NCI-H1436 (cell line): ENCODE measurements at regions not wholly inside any gene's neighbourhood (a gene's known extent, or its start where the extent isn't known, plus 50 kb on each side); places are given as distances from the start of the nearest gene placed in this dataset.

Source experiments
- DNase-seq: peaks from one replicate; lab custom pipeline; 2025; lab: John Stamatoyannopoulos, UW

- no peak for DNase-seq
These were observed 909.9 kb upstream of the CHAC2 start for GRCh38 chr2:52857722-52858121.

- no peak for DNase-seq
These were observed 915.6 kb upstream of the CHAC2 start for GRCh38 chr2:52852006-52852405.

GRCh38 chr2:52844701-52845423 lies 922.7 kb upstream of the CHAC2 start:
- DNase-seq: no peak

GRCh38 chr2:52835909-52836308 lies 931.7 kb upstream of the CHAC2 start:
- no peak for DNase-seq

- no peak for DNase-seq
These were observed 936.4 kb upstream of the CHAC2 start for GRCh38 chr2:52831216-52831615.

- DNase-seq: no peak
These were observed 939.5 kb upstream of the CHAC2 start for GRCh38 chr2:52828112-52828511.

- no peak for DNase-seq
These were observed 946.0 kb upstream of the CHAC2 start for GRCh38 chr2:52821631-52822030.

- no peak for DNase-seq
These were observed 948.6 kb upstream of the CHAC2 start for GRCh38 chr2:52818958-52819357.

GRCh38 chr2:52810460-52810859 lies 957.1 kb upstream of the CHAC2 start:
- no peak for DNase-seq

- DNase-seq: no peak
These were observed 961.6 kb upstream of the CHAC2 start for GRCh38 chr2:52805901-52806410.

- DNase-seq: no peak
These were observed 973.0 kb upstream of the CHAC2 start for GRCh38 chr2:52794581-52794980.

GRCh38 chr2:52779446-52779845 lies 988.2 kb upstream of the CHAC2 start:
- no peak for DNase-seq

- DNase-seq: no peak
These were observed 991.0 kb upstream of the CHAC2 start for GRCh38 chr2:52776571-52776970.

- DNase-seq: no peak
These were observed 991.9 kb upstream of the CHAC2 start for GRCh38 chr2:52775674-52776073.

GRCh38 chr2:52765735-52766134 lies 1001.9 kb upstream of the CHAC2 start:
- no peak for DNase-seq

GRCh38 chr2:52749764-52750163 lies 1017.8 kb upstream of the CHAC2 start:
- DNase-seq: no peak

- no peak for DNase-seq
These were observed 1022.5 kb upstream of the CHAC2 start for GRCh38 chr2:52745144-52745543.

GRCh38 chr2:52732849-52733395 lies 1034.7 kb upstream of the CHAC2 start:
- DNase-seq: no peak

GRCh38 chr2:52724585-52724984 lies 1043.0 kb upstream of the CHAC2 start:
- no peak for DNase-seq

- no peak for DNase-seq
These were observed 1049.8 kb upstream of the CHAC2 start for GRCh38 chr2:52717836-52718235.

GRCh38 chr2:52710810-52711618 lies 1056.6 kb upstream of the CHAC2 start:
- no peak for DNase-seq

- DNase-seq: no peak
These were observed 1063.4 kb upstream of the CHAC2 start for GRCh38 chr2:52704251-52704650.

- no peak for DNase-seq
These were observed 1064.6 kb upstream of the CHAC2 start for GRCh38 chr2:52703004-52703403.
